D721Med (cell line): ENCODE measurements at regions not wholly inside any gene's neighbourhood (a gene's known extent, or its start where the extent isn't known, plus 50 kb on each side); places are given as distances from the start of the nearest gene placed in this dataset.

Experiments used
- DNase-seq: peaks from one replicate; pipeline ENCODE4 v3.0.0; 2011; ENCODE audit warnings: low spot score; ENCODE audit not compliant: insufficient read length
- FAIRE-seq: peaks from 2 replicates; lab custom pipeline; 2011; peaks lifted over from hg19 to GRCh38; lab: Jason Lieb, UNC
- TF ChIP-seq, protein P1 (sequence below): IDR thresholded peaks from 2 replicates; pipeline ENCODE4 v1.5.1; 2012; ENCODE audit warnings: mild to moderate bottlenecking, control low read depth; ENCODE audit not compliant: insufficient read depth; ENCODE audit errors: missing control alignments

DNA sequence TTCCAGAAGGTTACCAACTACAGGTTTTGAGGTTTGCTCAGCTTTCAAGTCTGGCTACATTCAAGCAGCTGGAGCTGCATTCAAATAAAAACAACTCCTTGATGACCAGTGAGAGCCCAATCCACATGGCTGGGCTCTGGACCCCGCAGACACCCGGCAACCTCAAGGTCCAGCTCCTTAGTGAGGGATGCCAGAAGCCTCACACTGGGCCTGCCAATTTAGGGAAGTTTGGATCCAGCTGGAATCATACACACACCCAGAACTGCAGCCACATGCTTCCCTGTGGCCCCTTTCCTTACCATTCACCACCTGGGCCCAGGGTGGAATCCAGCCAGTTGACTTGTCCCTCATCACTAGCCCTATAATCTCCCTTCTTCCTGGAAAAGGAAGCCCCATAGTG, 123.7 kb downstream of the UBE2U start:
- no peak for FAIRE-seq

GRCh38 chr1:64328193-64328592, 124.8 kb downstream of the UBE2U start:
- TF ChIP-seq, protein P1, sequence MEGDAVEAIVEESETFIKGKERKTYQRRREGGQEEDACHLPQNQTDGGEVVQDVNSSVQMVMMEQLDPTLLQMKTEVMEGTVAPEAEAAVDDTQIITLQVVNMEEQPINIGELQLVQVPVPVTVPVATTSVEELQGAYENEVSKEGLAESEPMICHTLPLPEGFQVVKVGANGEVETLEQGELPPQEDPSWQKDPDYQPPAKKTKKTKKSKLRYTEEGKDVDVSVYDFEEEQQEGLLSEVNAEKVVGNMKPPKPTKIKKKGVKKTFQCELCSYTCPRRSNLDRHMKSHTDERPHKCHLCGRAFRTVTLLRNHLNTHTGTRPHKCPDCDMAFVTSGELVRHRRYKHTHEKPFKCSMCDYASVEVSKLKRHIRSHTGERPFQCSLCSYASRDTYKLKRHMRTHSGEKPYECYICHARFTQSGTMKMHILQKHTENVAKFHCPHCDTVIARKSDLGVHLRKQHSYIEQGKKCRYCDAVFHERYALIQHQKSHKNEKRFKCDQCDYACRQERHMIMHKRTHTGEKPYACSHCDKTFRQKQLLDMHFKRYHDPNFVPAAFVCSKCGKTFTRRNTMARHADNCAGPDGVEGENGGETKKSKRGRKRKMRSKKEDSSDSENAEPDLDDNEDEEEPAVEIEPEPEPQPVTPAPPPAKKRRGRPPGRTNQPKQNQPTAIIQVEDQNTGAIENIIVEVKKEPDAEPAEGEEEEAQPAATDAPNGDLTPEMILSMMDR, result no peak
- DNase-seq, result no peak
- FAIRE-seq, result no peak

More for the DNA sequence above, 123.7 kb downstream of the UBE2U start:
- TF ChIP-seq, protein P1, result no peak
- no peak for DNase-seq

DNA sequence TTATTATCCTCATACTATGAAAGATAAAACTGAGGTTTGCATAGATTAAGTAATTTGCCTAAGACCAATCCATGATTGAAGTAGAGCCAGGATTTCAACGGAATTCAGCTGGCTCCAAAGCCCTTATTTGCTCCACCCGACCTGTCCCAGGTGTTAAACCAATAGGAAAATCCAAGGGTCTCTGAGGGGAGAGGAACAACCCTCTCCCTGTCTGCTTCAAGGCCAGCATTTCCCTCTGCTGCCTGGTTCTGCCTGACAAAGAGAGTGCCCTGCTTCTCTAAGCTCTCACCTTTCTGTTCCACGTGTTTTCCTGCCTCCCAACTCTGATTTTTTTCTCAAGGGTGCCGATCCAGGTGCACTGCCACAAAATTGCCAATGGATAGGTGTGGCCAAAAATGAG, 127.4 kb downstream of the UBE2U start:
- DNase-seq (no peak), FAIRE-seq (no peak)
- TF ChIP-seq, protein P1, result no peak

- FAIRE-seq (no peak), DNase-seq (no peak)
- TF ChIP-seq, protein P1, result no peak
Measured at GRCh38 chr1:64335636-64336035, 132.2 kb downstream of the UBE2U start.

- FAIRE-seq (no peak), DNase-seq (no peak)
- TF ChIP-seq, protein P1, result no peak
Measured at GRCh38 chr1:64337475-64337874, 132.5 kb upstream of the CACHD1 start.

DNA sequence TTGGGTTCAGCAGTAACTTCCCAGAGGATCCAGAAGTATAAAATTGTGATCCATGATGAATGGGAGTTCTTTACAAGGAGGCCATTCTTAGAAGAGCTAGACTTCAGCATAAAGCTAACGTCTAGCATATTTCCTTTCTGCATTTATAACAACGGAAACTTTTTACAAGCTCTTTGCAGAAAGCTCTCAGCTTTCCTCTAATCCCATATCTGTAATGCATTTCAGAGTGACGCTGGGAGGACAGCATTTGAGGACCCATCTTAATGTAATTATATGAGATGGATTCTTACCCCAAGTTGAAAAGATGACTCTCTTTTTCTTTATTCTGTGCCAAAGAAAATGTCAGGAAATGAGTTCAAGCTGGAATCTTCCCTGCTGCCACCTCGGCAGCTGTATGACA, 132.0 kb upstream of the CACHD1 start:
- TF ChIP-seq, protein P1, result no peak
- DNase-seq (no peak), FAIRE-seq (no peak)

GRCh38 chr1:64340361-64340760, 129.6 kb upstream of the CACHD1 start:
- FAIRE-seq (no peak), DNase-seq (no peak)
- TF ChIP-seq, protein P1, result no peak
